ENCODE measurements at regions not wholly inside any gene's neighbourhood (a gene's known extent, or its start where the extent isn't known, plus 50 kb on each side); places are given as distances from the start of the nearest gene placed in this dataset.

- no peak for TF ChIP-seq CTCF (IDR thresholded peaks at IDR 0.05)
- no peak for TF ChIP-seq POLR2A (IDR thresholded peaks at IDR 0.05)
Measured at GRCh38 chr6:99129835-99130234, 182.1 kb upstream of the FBXL4 start.

All from uterus (tissue), 2 donors.